SK-N-SH (cell line): ENCODE measurements at regions not wholly inside any gene's neighbourhood (a gene's known extent, or its start where the extent isn't known, plus 50 kb on each side); places are given as distances from the start of the nearest gene placed in this dataset.

ENCODE experiments used
- CTCF ChIA-PET: fragments of 300-600, 350-600 bp; formaldehyde crosslinking; extraction: SDS; loops from one replicate; lab custom pipeline; 2021; lab: Yijun Ruan, JAX
- POLR2A ChIA-PET: fragments of 350-600 bp; sonication (Branson Sonifier 250); formaldehyde crosslinking; extraction: SDS; loops from one replicate; lab custom pipeline; 2020; ENCODE audit warnings: antibody characterized with exemption, inconsistent platforms; lab: Yijun Ruan, JAX
- DNase-seq: peaks from one replicate; pipeline ENCODE4 v3.0.0; 2012
- H2AFZ ChIP-seq: fragments of 200-600 bp; sonication (generic); 2 replicates; pipeline ENCODE4 v1.8.1; 2016; ENCODE audit warnings: antibody characterized with exemption, mild to moderate bottlenecking, low read depth
- H3F3A ChIP-seq: fragments of 200-600 bp; sonication (generic); replicated peaks from 2 replicates; pipeline ENCODE3; 2016; ENCODE audit warnings: antibody characterized with exemption, mild to moderate bottlenecking; ENCODE audit not compliant: insufficient read depth
- H3K27ac ChIP-seq, 2 experiments: fragments of 200-500 bp in 1 of 2; fragments of 200-600 bp in 1 of 2; sonication (Bioruptor generic) in 1 of 2; sonication (generic), shearing (Covaris generic) in 1 of 2; 2 replicates each; pipeline versions ENCODE4 v1.5.1 to v1.6.1; 2014 to 2016; ENCODE audit warnings: low read depth in 2 of 2, inconsistent platforms in 1 of 2, low read length in 1 of 2, mild to moderate bottlenecking in 1 of 2, mixed read lengths in 1 of 2
- H3K27me3 ChIP-seq: fragments of 200-600 bp; sonication (generic), shearing (Covaris generic); 2 replicates; pipeline ENCODE4 v1.6.1; 2016; ENCODE audit warnings: mixed run types; ENCODE audit not compliant: insufficient read depth
- H3K36me3 ChIP-seq, 2 experiments: fragments of 200-500 bp in 1 of 2; fragments of 200-600 bp in 1 of 2; sonication (Bioruptor generic) in 1 of 2; sonication (generic) in 1 of 2; replicated peaks in 1 of 2; 2 replicates each; pipeline versions ENCODE3 to v1.5.1; 2014 to 2016; ENCODE audit warnings: low read length in 1 of 2, mild to moderate bottlenecking in 1 of 2; ENCODE audit not compliant: insufficient read depth in 2 of 2, control insufficient read depth in 1 of 2
- H3K4me1 ChIP-seq, 2 experiments: fragments of 200-500 bp in 1 of 2; fragments of 200-600 bp in 1 of 2; sonication (Bioruptor generic) in 1 of 2; sonication (generic), shearing (Covaris generic) in 1 of 2; 2 replicates each; pipeline versions ENCODE4 v1.5.1 to v1.6.1; 2014 to 2016; ENCODE audit warnings: low read depth in 1 of 2, low read length in 1 of 2, mixed run types in 1 of 2; ENCODE audit not compliant: insufficient read depth in 2 of 2, control insufficient read depth in 1 of 2
- H3K4me2 ChIP-seq: fragments of 200-600 bp; sonication (generic), shearing (Covaris generic); 2 replicates; pipeline ENCODE4 v1.6.1; 2017; ENCODE audit warnings: mixed run types
- H3K4me3 ChIP-seq, 2 experiments: fragments of 200-500 bp in 1 of 2; fragments of 200-600 bp in 1 of 2; sonication (Bioruptor generic) in 1 of 2; sonication (generic), shearing (Covaris generic) in 1 of 2; 2 replicates each; pipeline versions ENCODE4 v1.5.1 to v1.8.1; 2014 to 2016; ENCODE audit warnings: low read depth in 2 of 2, inconsistent platforms in 1 of 2, low read length in 1 of 2, mild to moderate bottlenecking in 1 of 2, mixed read lengths in 1 of 2, moderate library complexity in 1 of 2
- H3K79me2 ChIP-seq: fragments of 200-600 bp; sonication (generic); 2 replicates; pipeline ENCODE4 v1.8.1; 2017; ENCODE audit warnings: mild to moderate bottlenecking; ENCODE audit not compliant: insufficient read depth
- H3K9ac ChIP-seq: fragments of 200-600 bp; sonication (generic); 2 replicates; pipeline ENCODE4 v1.6.1; 2017; ENCODE audit warnings: mixed run types
- H3K9me2 ChIP-seq: fragments of 200-600 bp; sonication (generic); 2 replicates; pipeline ENCODE4 v1.6.1; 2017; ENCODE audit warnings: mixed run types
- H3K9me3 ChIP-seq: fragments of 200-600 bp; sonication (generic); 2 replicates; pipeline ENCODE4 v1.6.1; 2017; ENCODE audit warnings: mixed run types, mild to moderate bottlenecking, moderate library complexity
- H4K20me1 ChIP-seq: fragments of 200-600 bp; sonication (generic); 2 replicates; pipeline ENCODE4 v1.6.1; 2017; ENCODE audit warnings: mild to moderate bottlenecking, mixed run types; ENCODE audit not compliant: insufficient read depth
- CHD2 ChIP-seq: fragments of 150-350 bp; IDR thresholded peaks from 2 replicates; pipeline ENCODE4 v1.6.1; 2018; ENCODE audit warnings: low read length; ENCODE audit not compliant: partially characterized antibody
- ELF1 ChIP-seq: IDR thresholded peaks from 2 replicates; pipeline ENCODE4 v1.4.0; 2012
- FOSL2 ChIP-seq: IDR thresholded peaks from 2 replicates; pipeline ENCODE4 v1.4.0; 2012; ENCODE audit warnings: low read depth, mild to moderate bottlenecking, moderate library complexity, borderline replicate concordance
- FOXJ3 ChIP-seq: sonication (generic); formaldehyde crosslinking; IDR thresholded peaks from 2 replicates; pipeline ENCODE4 v1.5.1; 2020; ENCODE audit warnings: mild to moderate bottlenecking, missing genetic modification reagents
- JUND ChIP-seq: IDR thresholded peaks from 2 replicates; pipeline ENCODE4 v1.4.0; 2012
- MXI1 ChIP-seq: IDR thresholded peaks from 2 replicates; pipeline ENCODE4 v1.6.1; 2012; ENCODE audit warnings: mild to moderate bottlenecking, low read depth, low read length, improper control_type of control experiment
- NFIC ChIP-seq: IDR thresholded peaks from 2 replicates; pipeline ENCODE4 v1.4.0; 2012; ENCODE audit warnings: borderline replicate concordance
- POLR2AphosphoS5 ChIP-seq: IDR thresholded peaks from 2 replicates; pipeline ENCODE4 v1.6.1; 2012; ENCODE audit warnings: low read depth, low read length
- RFX5 ChIP-seq: IDR thresholded peaks from 2 replicates; pipeline ENCODE4 v1.6.1; 2012; ENCODE audit warnings: mild to moderate bottlenecking, improper control_type of control experiment, low read length
- SIN3A ChIP-seq: IDR thresholded peaks from 2 replicates; pipeline ENCODE4 v1.6.1; 2012; ENCODE audit warnings: low read depth, mild to moderate bottlenecking, low read length, moderate library complexity, borderline replicate concordance
- TAF1 ChIP-seq: IDR thresholded peaks from 2 replicates; pipeline ENCODE4 v1.6.1; 2012; ENCODE audit warnings: low read depth, mild to moderate bottlenecking, low read length, moderate library complexity, borderline replicate concordance
- TCF12 ChIP-seq: IDR thresholded peaks from 2 replicates; pipeline ENCODE4 v1.4.0; 2012
- TEAD4 ChIP-seq: IDR thresholded peaks from 2 replicates; pipeline ENCODE4 v1.4.0; 2012; ENCODE audit warnings: mild to moderate bottlenecking, borderline replicate concordance; ENCODE audit not compliant: insufficient read depth
- WGBS: methylation state at CpG from one replicate; pipeline ENCODE4 v1.1.6; 2017; ENCODE audit warnings: low lambda C conversion rate; 5-methylcytosine and 5-hydroxymethylcytosine counted together
- TF ChIP-seq, protein P1 (sequence below): fragments of 150-350 bp; IDR thresholded peaks from 2 replicates; pipeline ENCODE4 v1.6.1; 2016; ENCODE audit warnings: mild to moderate bottlenecking, low read depth, low read length
- TF ChIP-seq, protein P2 (sequence below): IDR thresholded peaks from 2 replicates; pipeline ENCODE4; 2012
- TF ChIP-seq, protein P3 (sequence below): fragments of 150-350 bp; IDR thresholded peaks from 2 replicates; pipeline ENCODE4 v1.6.1; 2017; ENCODE audit warnings: antibody characterized with exemption, low read length, low read depth, borderline replicate concordance
- TF ChIP-seq, protein P4 (sequence below): IDR thresholded peaks from 2 replicates; pipeline ENCODE4 v1.6.1; 2012; ENCODE audit warnings: mild to moderate bottlenecking, low read depth, low read length, moderate library complexity
- TF ChIP-seq, protein P5 (sequence below): fragments of 200-600 bp; sonication (generic); IDR thresholded peaks from 2 replicates; pipeline ENCODE4 v1.6.1; 2017; ENCODE audit warnings: antibody characterized with exemption, mild to moderate bottlenecking, moderate library complexity

DNA sequence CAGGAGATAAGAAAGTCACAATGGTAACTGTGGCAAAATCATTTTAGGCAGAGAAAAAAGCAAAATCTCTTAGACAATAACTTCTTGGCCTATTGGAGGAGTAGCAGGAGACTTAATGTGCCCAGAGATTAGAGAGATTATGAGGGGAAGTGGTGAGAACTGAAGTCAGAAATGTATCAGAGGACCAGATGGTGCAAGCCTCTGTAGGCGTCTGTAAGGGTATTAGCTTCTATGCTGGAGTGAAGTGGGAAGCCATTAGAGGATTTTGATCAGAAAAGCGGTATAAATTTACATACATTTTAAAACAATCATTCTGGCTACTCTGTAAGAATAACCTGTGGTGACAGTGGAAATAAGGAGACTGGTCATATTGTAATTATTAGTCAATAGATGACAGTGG lies 236.7 kb downstream of the FAT4 start:
- H3K9me3 ChIP-seq = no peaks in the 10 kb centered on the region
- no peaks in the 10 kb centered on the region for H3K4me1 ChIP-seq
- no peaks in the 10 kb centered on the region for H3K36me3 ChIP-seq
- H3F3A ChIP-seq = no peaks in the 10 kb centered on the region
- no peak overlapping the region for H3K27ac ChIP-seq
- POLR2A ChIA-PET = no interaction called here
- no peaks in the 10 kb centered on the region for H4K20me1 ChIP-seq
- H3K4me3 ChIP-seq = no peak overlapping the region
- CTCF ChIA-PET = no interaction called here
- no peak overlapping the region for H2AFZ ChIP-seq
- no peaks in the 10 kb centered on the region for H3K27me3 ChIP-seq
- H3K9ac ChIP-seq = no peak overlapping the region
- no peaks in the 10 kb centered on the region for H3K79me2 ChIP-seq
- H3K4me2 ChIP-seq = no peak overlapping the region
- DNase-seq = no peak
- no peaks in the 10 kb centered on the region for H3K9me2 ChIP-seq
- TF ChIP-seq, protein P1, sequence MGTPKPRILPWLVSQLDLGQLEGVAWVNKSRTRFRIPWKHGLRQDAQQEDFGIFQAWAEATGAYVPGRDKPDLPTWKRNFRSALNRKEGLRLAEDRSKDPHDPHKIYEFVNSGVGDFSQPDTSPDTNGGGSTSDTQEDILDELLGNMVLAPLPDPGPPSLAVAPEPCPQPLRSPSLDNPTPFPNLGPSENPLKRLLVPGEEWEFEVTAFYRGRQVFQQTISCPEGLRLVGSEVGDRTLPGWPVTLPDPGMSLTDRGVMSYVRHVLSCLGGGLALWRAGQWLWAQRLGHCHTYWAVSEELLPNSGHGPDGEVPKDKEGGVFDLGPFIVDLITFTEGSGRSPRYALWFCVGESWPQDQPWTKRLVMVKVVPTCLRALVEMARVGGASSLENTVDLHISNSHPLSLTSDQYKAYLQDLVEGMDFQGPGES = no peak
- TF ChIP-seq TAF1 (no peak), MXI1 (no peak), ELF1 (no peak), CHD2 (no peak), NFIC (no peak), JUND (no peak), RFX5 (no peak), TEAD4 (no peak), POLR2AphosphoS5 (no peak), SIN3A (no peak), TCF12 (no peak), FOSL2 (no peak), FOXJ3 (CRISPR knock-in tag) (no peak)
- TF ChIP-seq, protein P2, sequence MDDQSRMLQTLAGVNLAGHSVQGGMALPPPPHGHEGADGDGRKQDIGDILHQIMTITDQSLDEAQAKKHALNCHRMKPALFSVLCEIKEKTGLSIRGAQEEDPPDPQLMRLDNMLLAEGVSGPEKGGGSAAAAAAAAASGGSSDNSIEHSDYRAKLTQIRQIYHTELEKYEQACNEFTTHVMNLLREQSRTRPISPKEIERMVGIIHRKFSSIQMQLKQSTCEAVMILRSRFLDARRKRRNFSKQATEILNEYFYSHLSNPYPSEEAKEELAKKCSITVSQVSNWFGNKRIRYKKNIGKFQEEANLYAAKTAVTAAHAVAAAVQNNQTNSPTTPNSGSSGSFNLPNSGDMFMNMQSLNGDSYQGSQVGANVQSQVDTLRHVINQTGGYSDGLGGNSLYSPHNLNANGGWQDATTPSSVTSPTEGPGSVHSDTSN = no peak
- TF ChIP-seq, protein P3, sequence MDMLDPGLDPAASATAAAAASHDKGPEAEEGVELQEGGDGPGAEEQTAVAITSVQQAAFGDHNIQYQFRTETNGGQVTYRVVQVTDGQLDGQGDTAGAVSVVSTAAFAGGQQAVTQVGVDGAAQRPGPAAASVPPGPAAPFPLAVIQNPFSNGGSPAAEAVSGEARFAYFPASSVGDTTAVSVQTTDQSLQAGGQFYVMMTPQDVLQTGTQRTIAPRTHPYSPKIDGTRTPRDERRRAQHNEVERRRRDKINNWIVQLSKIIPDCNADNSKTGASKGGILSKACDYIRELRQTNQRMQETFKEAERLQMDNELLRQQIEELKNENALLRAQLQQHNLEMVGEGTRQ = no peak
- TF ChIP-seq, protein P4, sequence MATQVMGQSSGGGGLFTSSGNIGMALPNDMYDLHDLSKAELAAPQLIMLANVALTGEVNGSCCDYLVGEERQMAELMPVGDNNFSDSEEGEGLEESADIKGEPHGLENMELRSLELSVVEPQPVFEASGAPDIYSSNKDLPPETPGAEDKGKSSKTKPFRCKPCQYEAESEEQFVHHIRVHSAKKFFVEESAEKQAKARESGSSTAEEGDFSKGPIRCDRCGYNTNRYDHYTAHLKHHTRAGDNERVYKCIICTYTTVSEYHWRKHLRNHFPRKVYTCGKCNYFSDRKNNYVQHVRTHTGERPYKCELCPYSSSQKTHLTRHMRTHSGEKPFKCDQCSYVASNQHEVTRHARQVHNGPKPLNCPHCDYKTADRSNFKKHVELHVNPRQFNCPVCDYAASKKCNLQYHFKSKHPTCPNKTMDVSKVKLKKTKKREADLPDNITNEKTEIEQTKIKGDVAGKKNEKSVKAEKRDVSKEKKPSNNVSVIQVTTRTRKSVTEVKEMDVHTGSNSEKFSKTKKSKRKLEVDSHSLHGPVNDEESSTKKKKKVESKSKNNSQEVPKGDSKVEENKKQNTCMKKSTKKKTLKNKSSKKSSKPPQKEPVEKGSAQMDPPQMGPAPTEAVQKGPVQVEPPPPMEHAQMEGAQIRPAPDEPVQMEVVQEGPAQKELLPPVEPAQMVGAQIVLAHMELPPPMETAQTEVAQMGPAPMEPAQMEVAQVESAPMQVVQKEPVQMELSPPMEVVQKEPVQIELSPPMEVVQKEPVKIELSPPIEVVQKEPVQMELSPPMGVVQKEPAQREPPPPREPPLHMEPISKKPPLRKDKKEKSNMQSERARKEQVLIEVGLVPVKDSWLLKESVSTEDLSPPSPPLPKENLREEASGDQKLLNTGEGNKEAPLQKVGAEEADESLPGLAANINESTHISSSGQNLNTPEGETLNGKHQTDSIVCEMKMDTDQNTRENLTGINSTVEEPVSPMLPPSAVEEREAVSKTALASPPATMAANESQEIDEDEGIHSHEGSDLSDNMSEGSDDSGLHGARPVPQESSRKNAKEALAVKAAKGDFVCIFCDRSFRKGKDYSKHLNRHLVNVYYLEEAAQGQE = no peak
- TF ChIP-seq, protein P5, sequence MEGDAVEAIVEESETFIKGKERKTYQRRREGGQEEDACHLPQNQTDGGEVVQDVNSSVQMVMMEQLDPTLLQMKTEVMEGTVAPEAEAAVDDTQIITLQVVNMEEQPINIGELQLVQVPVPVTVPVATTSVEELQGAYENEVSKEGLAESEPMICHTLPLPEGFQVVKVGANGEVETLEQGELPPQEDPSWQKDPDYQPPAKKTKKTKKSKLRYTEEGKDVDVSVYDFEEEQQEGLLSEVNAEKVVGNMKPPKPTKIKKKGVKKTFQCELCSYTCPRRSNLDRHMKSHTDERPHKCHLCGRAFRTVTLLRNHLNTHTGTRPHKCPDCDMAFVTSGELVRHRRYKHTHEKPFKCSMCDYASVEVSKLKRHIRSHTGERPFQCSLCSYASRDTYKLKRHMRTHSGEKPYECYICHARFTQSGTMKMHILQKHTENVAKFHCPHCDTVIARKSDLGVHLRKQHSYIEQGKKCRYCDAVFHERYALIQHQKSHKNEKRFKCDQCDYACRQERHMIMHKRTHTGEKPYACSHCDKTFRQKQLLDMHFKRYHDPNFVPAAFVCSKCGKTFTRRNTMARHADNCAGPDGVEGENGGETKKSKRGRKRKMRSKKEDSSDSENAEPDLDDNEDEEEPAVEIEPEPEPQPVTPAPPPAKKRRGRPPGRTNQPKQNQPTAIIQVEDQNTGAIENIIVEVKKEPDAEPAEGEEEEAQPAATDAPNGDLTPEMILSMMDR = no peak
- 65% methylated on average over 2 of the region's 2 CpGs for WGBS
